ENCODE measurements at regions not wholly inside any gene's neighbourhood (a gene's known extent, or its start where the extent isn't known, plus 50 kb on each side); places are given as distances from the start of the nearest gene placed in this dataset.
"Not testable (repeated sequence)": the region's sequence is repeated elsewhere in the genome, so short reads cannot be mapped to it uniquely, and the experiment has no call there.

DNA sequence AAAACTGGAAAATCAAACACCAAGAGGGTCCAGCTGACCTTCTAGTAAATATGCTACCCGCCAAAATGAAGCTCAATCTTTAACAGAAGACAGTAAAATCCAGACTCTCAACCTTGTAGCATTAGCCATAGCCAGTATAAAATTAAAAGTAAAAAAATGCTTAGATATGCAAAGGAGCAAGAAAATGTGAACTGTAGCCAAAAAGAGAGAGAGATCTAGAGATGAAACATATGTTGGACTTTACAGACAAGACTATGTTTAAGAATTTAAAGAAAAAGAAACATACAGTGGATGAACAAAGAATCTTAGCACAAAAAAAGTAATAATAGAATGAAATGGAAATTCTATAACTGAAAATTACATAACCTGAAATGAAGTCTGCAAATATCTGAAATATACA lies 344.5 kb downstream of the LRATD1 start:
- no peak for DNase-seq (ENCODE audit: low read depth in 2 of 2)

DNA sequence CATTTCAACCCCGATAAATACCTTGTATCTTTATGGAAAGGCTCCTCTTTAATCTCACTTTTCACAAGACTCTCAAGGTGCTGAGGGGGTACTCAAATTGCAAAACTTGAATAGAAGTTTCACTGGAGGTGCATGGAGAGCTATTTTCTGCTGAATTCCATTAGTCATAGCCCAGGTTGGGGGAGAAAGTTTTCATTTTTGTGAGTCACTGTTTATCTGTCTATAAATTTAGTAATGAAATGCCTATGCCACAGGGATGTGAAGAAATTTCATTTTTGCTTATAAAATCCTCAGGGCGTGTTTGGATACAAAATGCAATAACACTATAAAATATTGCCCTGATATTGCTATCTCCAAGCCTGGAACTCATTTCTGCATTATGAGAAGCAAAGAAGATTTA lies 346.3 kb downstream of the LRATD1 start:
- no peak for DNase-seq (ENCODE audit: low read depth in 2 of 2)

GRCh38 chr2:14982790-14983189 lies 350.3 kb downstream of the LRATD1 start:
- no peak for DNase-seq (ENCODE audit: low read depth in 2 of 2)

DNA sequence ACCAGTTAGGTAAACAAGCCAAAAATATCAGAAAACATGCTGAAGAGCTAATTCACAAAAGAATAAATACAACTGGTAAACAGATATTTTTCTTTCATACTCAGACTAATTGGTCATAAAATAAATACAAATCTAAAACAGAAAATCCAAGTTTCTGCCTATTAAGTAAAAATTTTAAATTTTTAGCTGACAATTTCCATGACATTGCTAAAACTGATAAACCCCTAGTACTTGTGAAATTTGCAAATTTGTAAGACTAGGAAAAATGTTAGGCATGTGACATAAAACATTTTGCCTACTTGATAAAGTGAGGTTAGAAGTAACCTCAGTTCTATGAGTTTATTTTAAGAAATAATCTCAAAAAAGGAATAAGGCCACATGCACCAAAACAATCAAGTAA lies 356.1 kb downstream of the LRATD1 start:
- no peak for DNase-seq (ENCODE audit: low read depth in 2 of 2)

DNA sequence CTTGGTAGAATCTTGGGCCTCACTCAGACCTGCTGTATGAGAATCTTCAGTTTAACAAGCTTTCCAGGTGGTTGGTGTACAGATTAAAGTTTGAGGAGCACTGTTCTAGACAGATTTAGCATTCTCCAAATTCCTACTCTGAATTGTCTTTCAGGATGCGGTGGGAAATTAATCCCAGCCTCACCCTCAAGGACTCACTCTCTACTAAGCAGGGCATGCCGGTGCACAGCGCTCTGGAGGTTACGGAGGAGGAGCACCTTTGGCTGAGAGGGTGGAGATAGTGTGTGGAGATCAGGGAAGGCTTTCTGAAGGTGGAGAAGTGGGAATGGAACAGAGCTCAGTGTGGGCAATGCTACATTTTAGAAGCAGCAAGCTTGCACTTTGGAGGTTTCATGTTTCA lies 359.2 kb downstream of the LRATD1 start:
- DNase-seq (ENCODE audit: low read depth in 2 of 2), result no peak

DNA sequence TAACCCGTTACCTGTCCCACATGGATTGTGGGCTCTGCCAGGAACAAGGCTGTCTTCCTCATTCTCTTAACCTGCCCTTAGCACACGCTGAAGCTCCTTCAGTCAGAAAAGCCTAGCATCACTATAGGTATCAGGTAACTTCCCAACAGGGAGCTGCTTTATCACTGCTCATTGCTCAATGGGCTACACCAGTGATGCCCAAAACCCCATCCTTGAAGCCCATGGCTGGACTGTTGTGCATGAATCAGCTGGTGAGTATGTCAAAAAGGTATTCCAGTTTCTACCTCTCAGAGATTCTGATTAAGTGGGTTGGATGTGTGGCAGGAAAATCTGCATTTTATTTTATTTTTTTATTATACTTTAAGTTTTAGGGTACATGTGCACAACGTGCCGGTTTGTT lies 362.2 kb downstream of the LRATD1 start:
- DNase-seq (ENCODE audit: low read depth in 2 of 2), result no peak

GRCh38 chr2:14996351-14997014 lies 364.0 kb downstream of the LRATD1 start:
- DNase-seq (ENCODE audit: low read depth in 2 of 2), result no peak

- no peak for DNase-seq (ENCODE audit: low read depth in 2 of 2)
Measured at GRCh38 chr2:14998546-14998945, 366.0 kb downstream of the LRATD1 start.

GRCh38 chr2:14999114-14999661 lies 366.7 kb downstream of the LRATD1 start:
- no peak for DNase-seq (ENCODE audit: low read depth in 2 of 2)

- not testable (repeated sequence) for DNase-seq (ENCODE audit: low read depth in 2 of 2)
Measured at GRCh38 chr2:15002519-15002918, 370.0 kb downstream of the LRATD1 start.

- no peak for DNase-seq (ENCODE audit: low read depth in 2 of 2)
Measured at GRCh38 chr2:15006667-15007066, 374.1 kb downstream of the LRATD1 start.

DNA sequence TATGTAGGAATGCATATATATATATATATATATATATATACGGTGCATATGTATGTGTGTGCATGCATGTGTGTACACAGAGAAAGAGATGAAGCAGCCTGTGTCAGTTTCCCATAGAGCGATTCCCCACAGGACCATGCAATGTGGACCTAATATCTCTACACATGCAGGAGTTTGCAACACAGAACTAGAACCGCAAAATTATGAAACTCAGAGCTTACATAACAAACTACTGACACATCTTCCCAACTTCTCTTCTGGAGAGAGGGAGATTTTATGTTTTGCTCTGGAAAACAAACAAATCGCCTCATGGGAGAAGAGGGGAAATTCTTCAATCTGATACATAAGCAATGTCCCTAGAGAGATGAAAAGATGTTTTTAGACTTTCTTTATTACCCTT lies 377.2 kb downstream of the LRATD1 start:
- no peak for DNase-seq (ENCODE audit: low read depth in 2 of 2)

GRCh38 chr2:15010346-15010745 lies 377.8 kb downstream of the LRATD1 start:
- DNase-seq (ENCODE audit: low read depth in 2 of 2), result no peak

- DNase-seq (ENCODE audit: low read depth in 2 of 2), result no peak
Measured at GRCh38 chr2:15018814-15019213, 386.3 kb downstream of the LRATD1 start.

- DNase-seq (ENCODE audit: low read depth in 2 of 2), result no peak
Measured at GRCh38 chr2:15023221-15023620, 390.7 kb downstream of the LRATD1 start.

- no peak for DNase-seq (ENCODE audit: low read depth in 2 of 2)
Measured at GRCh38 chr2:15028406-15028805, 395.9 kb downstream of the LRATD1 start.

- DNase-seq (ENCODE audit: low read depth in 2 of 2), result no peak
Measured at GRCh38 chr2:15031745-15032240, 399.3 kb downstream of the LRATD1 start.

DNA sequence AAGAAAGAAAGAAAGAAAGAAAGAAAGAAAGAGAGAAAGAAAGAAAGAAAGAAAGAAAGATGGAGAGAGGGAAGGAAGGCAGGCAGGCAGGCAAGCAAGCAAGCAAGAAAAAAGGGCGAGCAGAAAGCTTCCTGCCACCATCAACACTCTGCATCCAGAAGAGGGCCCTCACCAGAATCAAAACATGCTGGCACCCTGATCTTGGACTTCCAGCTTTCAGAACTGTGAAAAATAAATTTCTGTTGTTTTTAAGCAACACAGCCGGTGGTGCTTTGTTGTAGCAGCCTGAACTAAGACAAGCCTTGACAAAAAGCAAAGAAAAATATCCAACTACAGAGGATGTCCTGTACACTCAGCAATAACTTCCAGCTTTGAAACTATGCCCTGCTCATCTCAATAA lies 401.7 kb downstream of the LRATD1 start:
- DNase-seq (ENCODE audit: low read depth in 2 of 2), result no peak

GRCh38 chr2:15034860-15035259 lies 402.3 kb downstream of the LRATD1 start:
- DNase-seq (ENCODE audit: low read depth in 2 of 2), result no peak

- no peak for DNase-seq (ENCODE audit: low read depth in 2 of 2)
Measured at GRCh38 chr2:15038366-15039364, 406.1 kb downstream of the LRATD1 start.

DNA sequence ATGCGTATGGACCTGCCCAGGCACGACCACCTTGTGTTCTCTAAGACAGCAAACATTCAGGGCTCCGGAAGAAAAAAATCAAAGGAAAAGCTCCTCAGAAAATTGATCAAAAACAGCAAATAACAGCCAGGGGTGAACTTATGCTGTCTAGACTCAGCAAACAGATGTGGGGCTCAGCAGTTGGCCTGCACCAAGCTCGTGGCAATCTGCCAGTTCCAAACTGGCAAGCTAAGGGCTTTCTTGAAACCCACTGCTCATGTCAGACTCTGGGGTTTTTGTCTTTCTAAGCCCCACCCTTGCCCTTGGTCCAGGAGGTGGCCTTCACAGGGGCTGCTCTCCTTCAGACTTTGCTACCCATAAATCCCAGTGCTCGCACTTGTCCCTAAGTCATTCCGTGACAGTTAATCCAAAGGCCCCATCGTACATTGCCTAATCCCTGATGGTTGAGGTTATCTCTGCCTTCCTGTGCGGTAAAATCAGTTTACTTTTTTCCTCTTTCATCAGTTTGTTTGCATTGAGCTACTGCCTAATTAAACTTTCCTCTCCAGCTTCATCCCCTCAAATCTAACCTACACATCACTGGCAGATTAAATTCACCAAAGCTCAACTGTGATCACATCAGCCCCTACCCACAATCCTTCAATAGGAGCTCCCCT lies 408.0 kb downstream of the LRATD1 start:
- no peak for DNase-seq (ENCODE audit: low read depth in 2 of 2)

GRCh38 chr2:15041429-15041837 lies 408.9 kb downstream of the LRATD1 start:
- DNase-seq (ENCODE audit: low read depth in 2 of 2), result no peak

Data from stimulated activated CD8-positive, alpha-beta memory T cell treated with anti-CD3 and anti-CD28 coated beads, Interleukin-15, amount 100 ng/mL, for 4 hours (primary cell).